CD4-positive, alpha-beta T cell (primary cell): ENCODE measurements at regions not wholly inside any gene's neighbourhood (a gene's known extent, or its start where the extent isn't known, plus 50 kb on each side); places are given as distances from the start of the nearest gene placed in this dataset.

Experiments used
- ATAC-seq: fragments of 200-7000 bp; cut with Tn5 transposase; one replicate; pipeline ENCODE4 v1.10.0; 2022; ENCODE audit warnings: mild to moderate bottlenecking; ENCODE audit not compliant: poor library complexity
- CTCF ChIA-PET: fragments of 350-600 bp; sonication (Branson Sonifier 250); formaldehyde crosslinking; loops from one replicate; lab custom pipeline; 2021; ENCODE audit warnings: antibody characterized with exemption, inconsistent platforms; lab: Charles Lee
- POLR2A ChIA-PET: fragments of 350-600 bp; sonication (Branson Sonifier 250); formaldehyde crosslinking; loops from one replicate; lab custom pipeline; 2021; ENCODE audit warnings: antibody characterized with exemption, inconsistent platforms; lab: Charles Lee
- DNase-seq, 14 experiments: peaks; one replicate each; pipeline ENCODE4 v3.0.0-alpha.2; 2013 to 2020; ENCODE audit warnings: mixed read lengths in 2 of 14
- H3K27ac ChIP-seq, 2 donors: one replicate each; pipeline versions ENCODE4 v1.5.1 to v1.7.0; 2013; ENCODE audit warnings: low read length in 2 of 2, low read depth in 1 of 2, mild to moderate bottlenecking in 1 of 2
- H3K27me3 ChIP-seq, 2 experiments: 1 replicate in 1 of 2; 2 replicates in 1 of 2; pipeline versions ENCODE4 v1.6.1 to v1.7.0; 2013; ENCODE audit warnings: low read length in 2 of 2, control low read depth in 1 of 2, mild to moderate bottlenecking in 1 of 2, moderate library complexity in 1 of 2; ENCODE audit not compliant: insufficient read depth in 2 of 2, control insufficient read depth in 1 of 2
- H3K36me3 ChIP-seq: one replicate; pipeline ENCODE4 v1.6.1; 2013; ENCODE audit warnings: low read length, control low read depth; ENCODE audit not compliant: insufficient read depth
- H3K4me1 ChIP-seq: one replicate; pipeline ENCODE4 v1.6.1; 2013; ENCODE audit warnings: low read length, control low read depth; ENCODE audit not compliant: insufficient read depth
- H3K4me3 ChIP-seq: one replicate; pipeline ENCODE4 v1.5.1; 2013; ENCODE audit warnings: mild to moderate bottlenecking, low read length, moderate library complexity
- H3K9me3 ChIP-seq, 2 experiments: 1 replicate in 1 of 2; 2 replicates in 1 of 2; pipeline versions ENCODE4 v1.6.1 to v1.7.0; 2013; ENCODE audit warnings: low read length in 2 of 2, mild to moderate bottlenecking in 2 of 2, control low read depth in 1 of 2, moderate library complexity in 1 of 2; ENCODE audit not compliant: control insufficient read depth in 1 of 2, insufficient read depth in 1 of 2
- H3K27ac Mint-ChIP-seq: one replicate; pipeline ENCODE4 v1.8.0; 2020; ENCODE audit warnings: mixed read lengths
- H3K27me3 Mint-ChIP-seq: one replicate; pipeline ENCODE4 v1.8.0; 2021; ENCODE audit warnings: mixed read lengths
- H3K36me3 Mint-ChIP-seq: one replicate; pipeline ENCODE4 v1.8.0; 2021; ENCODE audit warnings: low read depth, mixed read lengths
- H3K4me1 Mint-ChIP-seq: one replicate; pipeline ENCODE4 v1.8.0; 2021; ENCODE audit warnings: low read depth, mixed read lengths
- H3K4me3 Mint-ChIP-seq: one replicate; pipeline ENCODE4 v1.8.0; 2020; ENCODE audit warnings: mild to moderate bottlenecking, mixed read lengths
- H3K9me3 Mint-ChIP-seq: one replicate; pipeline ENCODE4 v1.8.0; 2020; ENCODE audit warnings: mixed read lengths
- intact Hi-C, 2 experiments: fragments of 100-400 bp; cut with DNase I in 1 of 2; cut with micrococcal nuclease in 1 of 2; formaldehyde crosslinking; loops; one replicate each; pipeline versions ENCODE4 v1.15.1 to v1.9.0; 2023 to 2025; cut with DNase I, micrococcal nuclease
- TF ChIP-seq, protein P1 (sequence below): fragments of 200-600 bp; IDR thresholded peaks from one replicate; pipeline ENCODE4 v1.8.0; 2022; ENCODE audit warnings: antibody characterized with exemption, mild to moderate bottlenecking

DNA sequence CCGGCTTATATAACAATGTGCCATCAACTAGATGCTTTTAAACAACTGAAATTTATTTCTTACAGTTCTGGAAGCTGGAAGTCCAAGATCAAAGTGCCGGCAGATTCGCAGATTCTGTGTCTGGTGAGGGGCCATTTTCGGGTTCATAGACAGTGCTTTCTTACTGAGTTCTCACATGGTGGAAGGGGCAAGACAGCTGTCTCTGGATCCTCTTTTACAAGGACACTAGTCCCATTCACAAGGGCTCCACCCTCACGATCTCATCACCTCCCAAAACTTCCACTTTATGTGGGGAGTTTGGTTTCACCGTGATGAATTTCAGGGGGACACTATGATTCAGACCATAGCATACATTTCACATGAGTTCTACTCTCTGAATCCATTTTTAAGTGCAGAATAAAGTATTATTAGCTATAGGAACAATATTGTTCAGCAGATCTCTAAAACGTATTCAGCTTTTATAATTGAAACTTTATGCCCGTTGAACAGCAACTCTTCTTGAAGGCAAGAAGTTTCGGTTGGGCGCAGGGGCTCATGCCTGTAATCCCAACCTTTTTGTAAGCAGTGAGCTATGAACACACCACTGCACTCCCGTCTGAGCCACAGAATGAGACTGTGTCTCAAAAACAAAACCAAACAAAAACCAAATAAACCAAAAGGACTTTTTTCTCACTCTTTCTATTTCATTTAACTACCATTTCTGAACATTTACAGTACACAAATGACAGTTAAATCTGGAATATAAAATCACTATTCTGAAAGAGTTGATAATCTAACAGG, 502.8 kb downstream of the CMPK2 start:
- Histone ChIP-seq H3K27me3 (no peaks in the 10 kb centered on the region), H3K9me3 (peaks cover 0 to 10% of the 10 kb centered on the region in 2 experiments), H3K27ac (no peak overlapping the region), H3K4me3 (no peak overlapping the region), H3K4me1 (no peaks in the 10 kb centered on the region), H3K36me3 (no peaks in the 10 kb centered on the region)
- DNase-seq (no peak), ATAC-seq (no peak)
- Mint-ChIP-seq H3K27ac (no peak overlapping the region), H3K4me3 (no peak overlapping the region), H3K4me1 (no peaks in the 10 kb centered on the region), H3K36me3 (no peaks in the 10 kb centered on the region), H3K9me3 (peaks cover 2% of the 10 kb centered on the region), H3K27me3 (no peaks in the 10 kb centered on the region)
- CTCF ChIA-PET, result no interaction called here
- POLR2A ChIA-PET, result no interaction called here
- intact Hi-C loops, result no loop called here
- TF ChIP-seq, protein P1, sequence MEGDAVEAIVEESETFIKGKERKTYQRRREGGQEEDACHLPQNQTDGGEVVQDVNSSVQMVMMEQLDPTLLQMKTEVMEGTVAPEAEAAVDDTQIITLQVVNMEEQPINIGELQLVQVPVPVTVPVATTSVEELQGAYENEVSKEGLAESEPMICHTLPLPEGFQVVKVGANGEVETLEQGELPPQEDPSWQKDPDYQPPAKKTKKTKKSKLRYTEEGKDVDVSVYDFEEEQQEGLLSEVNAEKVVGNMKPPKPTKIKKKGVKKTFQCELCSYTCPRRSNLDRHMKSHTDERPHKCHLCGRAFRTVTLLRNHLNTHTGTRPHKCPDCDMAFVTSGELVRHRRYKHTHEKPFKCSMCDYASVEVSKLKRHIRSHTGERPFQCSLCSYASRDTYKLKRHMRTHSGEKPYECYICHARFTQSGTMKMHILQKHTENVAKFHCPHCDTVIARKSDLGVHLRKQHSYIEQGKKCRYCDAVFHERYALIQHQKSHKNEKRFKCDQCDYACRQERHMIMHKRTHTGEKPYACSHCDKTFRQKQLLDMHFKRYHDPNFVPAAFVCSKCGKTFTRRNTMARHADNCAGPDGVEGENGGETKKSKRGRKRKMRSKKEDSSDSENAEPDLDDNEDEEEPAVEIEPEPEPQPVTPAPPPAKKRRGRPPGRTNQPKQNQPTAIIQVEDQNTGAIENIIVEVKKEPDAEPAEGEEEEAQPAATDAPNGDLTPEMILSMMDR, result no peak

DNA sequence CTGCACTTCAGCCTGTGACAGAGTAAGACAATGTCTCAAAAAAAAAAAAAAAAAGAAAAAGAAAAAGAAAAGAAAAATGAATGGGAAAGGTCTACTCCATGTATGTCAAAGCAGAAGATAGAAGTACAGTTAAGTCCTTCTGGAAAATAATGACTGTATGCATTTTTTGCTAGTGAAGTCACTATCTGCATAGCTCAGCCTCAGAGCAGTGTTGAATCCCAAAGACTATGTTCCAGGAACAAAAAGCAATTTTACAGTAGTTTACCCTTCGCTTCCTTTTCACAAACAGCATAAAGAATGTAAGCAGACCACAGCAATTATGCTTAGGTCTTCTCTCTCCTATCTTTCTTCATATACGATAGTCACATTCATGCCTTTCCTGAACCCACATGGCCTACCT, 497.4 kb downstream of the CMPK2 start:
- Mint-ChIP-seq H3K27me3 (no peaks in the 10 kb centered on the region), H3K4me3 (no peak overlapping the region), H3K9me3 (peaks cover 3% of the 10 kb centered on the region), H3K4me1 (no peaks in the 10 kb centered on the region), H3K27ac (no peak overlapping the region), H3K36me3 (no peaks in the 10 kb centered on the region)
- ChIA-PET CTCF (no interaction called here), POLR2A (no interaction called here)
- intact Hi-C loops, result no loop called here
- Histone ChIP-seq H3K4me3 (no peak overlapping the region), H3K36me3 (no peaks in the 10 kb centered on the region), H3K27ac (no peak overlapping the region), H3K27me3 (no peaks in the 10 kb centered on the region), H3K4me1 (no peaks in the 10 kb centered on the region), H3K9me3 (no peaks in the 10 kb centered on the region)
- TF ChIP-seq, protein P1, result no peak
- ATAC-seq (no peak), DNase-seq (no peak)

DNA sequence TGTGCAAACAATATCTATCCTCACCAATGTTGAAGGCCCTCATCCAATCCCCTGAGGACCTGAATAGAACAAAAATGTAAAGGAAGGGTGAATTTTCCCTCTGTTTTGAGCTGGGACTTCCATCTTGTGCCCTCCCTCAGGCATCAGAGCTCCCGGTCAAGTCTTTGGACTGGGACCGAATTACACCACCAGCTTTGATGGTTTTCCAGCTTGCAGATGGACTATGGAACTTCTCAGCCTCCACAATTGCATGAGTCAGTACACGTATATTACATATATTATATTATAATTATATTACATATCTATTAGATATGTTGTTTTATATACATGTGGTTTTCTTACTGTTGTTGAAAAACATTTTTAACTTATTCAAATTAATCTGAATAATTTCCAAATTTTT, 496.4 kb downstream of the CMPK2 start:
- no peaks in the 10 kb centered on the region for H3K4me1 ChIP-seq
- no peaks in the 10 kb centered on the region for H3K27me3 ChIP-seq
- CTCF ChIA-PET, result no interaction called here
- POLR2A ChIA-PET, result no interaction called here
- H3K4me3 Mint-ChIP-seq, result no peak overlapping the region
- no peak overlapping the region for H3K27ac ChIP-seq
- TF ChIP-seq, protein P1, result no peak
- H3K36me3 Mint-ChIP-seq, result no peaks in the 10 kb centered on the region
- no peaks in the 10 kb centered on the region for H3K36me3 ChIP-seq
- no peak overlapping the region for H3K27ac Mint-ChIP-seq
- intact Hi-C loops, result no loop called here
- H3K9me3 ChIP-seq, result no peaks in the 10 kb centered on the region
- H3K9me3 Mint-ChIP-seq, result peaks cover 5% of the 10 kb centered on the region
- no peaks in the 10 kb centered on the region for H3K27me3 Mint-ChIP-seq
- no peak overlapping the region for H3K4me3 ChIP-seq
- ATAC-seq (no peak), DNase-seq (no peak)
- H3K4me1 Mint-ChIP-seq, result no peaks in the 10 kb centered on the region
